SJCRH30 (cell line): ENCODE measurements at regions not wholly inside any gene's neighbourhood (a gene's known extent, or its start where the extent isn't known, plus 50 kb on each side); places are given as distances from the start of the nearest gene placed in this dataset.
"Not testable (repeated sequence)": the region's sequence is repeated elsewhere in the genome, so short reads cannot be mapped to it uniquely, and the experiment has no call there.

Experiments
- DNase-seq, 2 experiments: peaks; one replicate each; pipeline ENCODE4 v3.0.0-alpha.2; 2015 to 2020
- H3K27ac ChIP-seq: fragments of 250-450 bp; sonication (Bioruptor Pico); 2 replicates; pipeline ENCODE4 v1.5.1; 2020; ENCODE audit warnings: mild to moderate bottlenecking, moderate library complexity
- H3K27me3 ChIP-seq: fragments of 250-450 bp; sonication (Bioruptor Pico); 2 replicates; pipeline ENCODE4 v1.5.1; 2020; ENCODE audit warnings: mild to moderate bottlenecking, moderate library complexity
- H3K36me3 ChIP-seq: fragments of 250-450 bp; sonication (Bioruptor Pico); 2 replicates; pipeline ENCODE4 v1.5.1; 2020; ENCODE audit warnings: mild to moderate bottlenecking, moderate library complexity
- H3K4me1 ChIP-seq: fragments of 250-450 bp; sonication (Bioruptor Pico); 2 replicates; pipeline ENCODE4 v1.5.1; 2020; ENCODE audit warnings: mild to moderate bottlenecking, moderate library complexity
- H3K4me3 ChIP-seq: fragments of 250-450 bp; sonication (Bioruptor Pico); 2 replicates; pipeline ENCODE4 v1.5.1; 2020; ENCODE audit warnings: mild to moderate bottlenecking, moderate library complexity
- H3K9me3 ChIP-seq: fragments of 250-450 bp; sonication (Bioruptor Pico); replicated peaks from 2 replicates; pipeline ENCODE4 v1.5.1; 2020; ENCODE audit warnings: mild to moderate bottlenecking, moderate library complexity

GRCh38 chr12:88816201-88816600, 235.9 kb upstream of the KITLG start:
- Histone ChIP-seq H3K4me3 (no peak overlapping the region), H3K9me3 (no peaks in the 10 kb centered on the region), H3K36me3 (no peaks in the 10 kb centered on the region), H3K27me3 (no peaks in the 10 kb centered on the region), H3K27ac (no peak overlapping the region), H3K4me1 (peaks cover 10% of the 10 kb centered on the region)
- DNase-seq = no peak

DNA sequence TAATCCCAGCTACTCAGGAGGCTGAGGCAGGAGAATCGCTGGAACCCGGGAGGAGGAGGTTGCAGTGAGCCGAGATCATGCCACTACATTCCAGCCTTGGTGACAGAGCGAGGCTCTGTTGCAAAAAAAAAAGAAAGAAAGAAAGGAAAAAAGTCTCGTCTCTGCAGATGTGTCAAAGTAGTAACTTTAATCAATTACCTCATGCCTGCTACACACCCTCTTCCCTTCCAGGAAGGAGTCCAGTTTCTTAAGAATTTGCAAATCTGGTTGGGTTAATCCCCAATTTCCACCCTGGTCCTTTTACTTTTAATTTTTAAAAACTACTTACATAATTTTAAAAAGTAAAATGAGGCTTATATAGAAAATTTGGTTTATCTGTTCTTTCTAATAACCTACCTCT, 234.5 kb upstream of the KITLG start:
- Histone ChIP-seq H3K27me3 (no peaks in the 10 kb centered on the region), H3K4me1 (peaks cover 10% of the 10 kb centered on the region), H3K27ac (no peak overlapping the region), H3K36me3 (no peaks in the 10 kb centered on the region), H3K4me3 (no peak overlapping the region), H3K9me3 (no peaks in the 10 kb centered on the region)
- no peak for DNase-seq

DNA sequence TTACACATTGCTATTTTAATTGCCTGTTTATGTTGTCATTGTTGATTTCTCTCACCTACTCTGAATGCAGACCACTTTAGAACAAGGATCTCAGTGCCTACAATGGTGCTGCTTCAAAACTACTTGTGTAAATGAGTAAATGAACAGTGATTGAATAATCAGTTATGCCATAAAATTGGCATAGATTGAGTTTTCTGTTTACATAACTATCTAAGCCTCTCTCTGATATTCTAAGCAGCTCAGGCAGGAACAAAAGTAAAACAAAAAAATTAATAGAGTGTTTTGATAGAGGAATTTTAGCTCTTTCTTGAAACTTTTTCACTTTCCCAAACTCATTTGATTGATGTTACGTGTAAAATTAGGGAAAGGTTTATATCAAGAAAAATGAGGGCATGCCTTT, 232.3 kb upstream of the KITLG start:
- Histone ChIP-seq H3K4me1 (peaks cover 10% of the 10 kb centered on the region), H3K9me3 (no peaks in the 10 kb centered on the region), H3K36me3 (no peaks in the 10 kb centered on the region), H3K27me3 (no peaks in the 10 kb centered on the region), H3K27ac (no peak overlapping the region), H3K4me3 (no peak overlapping the region)
- DNase-seq = no peak

GRCh38 chr12:88810806-88811205, 230.5 kb upstream of the KITLG start:
- no peaks in the 10 kb centered on the region for H3K27me3 ChIP-seq
- peaks cover under 1% of the 10 kb centered on the region for H3K4me1 ChIP-seq
- H3K4me3 ChIP-seq = no peak overlapping the region
- DNase-seq = no peak
- H3K9me3 ChIP-seq = no peaks in the 10 kb centered on the region
- H3K27ac ChIP-seq = no peak overlapping the region
- no peaks in the 10 kb centered on the region for H3K36me3 ChIP-seq

- H3K4me3 ChIP-seq, DNase-seq, H3K36me3 ChIP-seq, H3K4me1 ChIP-seq, H3K9me3 ChIP-seq, H3K27ac ChIP-seq, H3K27me3 ChIP-seq: not testable (repeated sequence)
These were observed 229.6 kb upstream of the KITLG start for GRCh38 chr12:88809841-88810240.

DNA sequence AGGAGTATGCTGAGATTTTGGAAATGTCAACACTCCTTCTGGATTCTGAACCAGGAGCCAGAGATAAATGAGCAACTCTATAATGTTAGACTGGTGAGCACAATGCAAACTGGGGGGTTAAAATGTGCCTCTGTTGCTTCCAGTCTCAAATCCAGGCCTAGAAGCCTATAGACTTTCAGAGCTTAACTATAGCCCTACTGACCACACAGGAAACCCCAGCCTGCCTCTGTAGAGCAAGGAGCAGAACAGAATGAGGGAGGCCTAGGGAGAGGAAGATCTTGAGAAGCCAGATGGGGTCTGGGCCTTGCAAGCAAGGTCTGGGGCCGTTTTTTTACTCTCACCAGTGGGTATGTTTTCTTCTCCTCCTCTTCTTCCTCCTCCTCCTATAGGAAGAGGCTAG, 225.4 kb upstream of the KITLG start:
- H3K36me3 ChIP-seq = no peaks in the 10 kb centered on the region
- peak in 1 of 2 experiments; percentile 13 for DNase-seq
- H3K27me3 ChIP-seq = no peaks in the 10 kb centered on the region
- H3K4me3 ChIP-seq = no peak overlapping the region
- peaks cover 3% of the 10 kb centered on the region; the same call in 1 of the 2 replicates for H3K4me1 ChIP-seq
- no peak overlapping the region for H3K27ac ChIP-seq
- no peaks in the 10 kb centered on the region for H3K9me3 ChIP-seq

DNA sequence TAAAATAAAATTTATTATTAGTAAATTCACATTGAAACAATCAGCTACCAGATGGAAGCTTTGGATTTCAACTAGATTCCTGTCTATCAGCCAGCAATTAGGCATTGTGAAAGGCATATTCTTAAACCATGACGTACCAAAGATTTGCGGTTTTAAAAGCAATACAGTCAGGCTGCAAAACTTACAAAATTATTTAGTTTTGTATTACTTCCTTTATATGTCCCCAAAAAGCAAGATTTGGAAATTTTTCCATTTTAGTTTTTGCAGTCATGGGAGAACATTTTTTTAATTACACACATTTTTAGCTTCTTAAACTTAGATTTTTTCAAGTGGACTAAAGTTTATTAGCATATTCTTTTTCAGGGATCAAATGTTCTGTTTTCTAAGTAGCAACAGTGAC, 225.0 kb upstream of the KITLG start:
- H3K4me1 ChIP-seq = peaks cover 3% of the 10 kb centered on the region; the same call in 1 of the 2 replicates
- H3K36me3 ChIP-seq = no peaks in the 10 kb centered on the region
- no peak for DNase-seq
- no peaks in the 10 kb centered on the region for H3K9me3 ChIP-seq
- no peak overlapping the region for H3K27ac ChIP-seq
- H3K27me3 ChIP-seq = no peaks in the 10 kb centered on the region
- no peak overlapping the region for H3K4me3 ChIP-seq

DNA sequence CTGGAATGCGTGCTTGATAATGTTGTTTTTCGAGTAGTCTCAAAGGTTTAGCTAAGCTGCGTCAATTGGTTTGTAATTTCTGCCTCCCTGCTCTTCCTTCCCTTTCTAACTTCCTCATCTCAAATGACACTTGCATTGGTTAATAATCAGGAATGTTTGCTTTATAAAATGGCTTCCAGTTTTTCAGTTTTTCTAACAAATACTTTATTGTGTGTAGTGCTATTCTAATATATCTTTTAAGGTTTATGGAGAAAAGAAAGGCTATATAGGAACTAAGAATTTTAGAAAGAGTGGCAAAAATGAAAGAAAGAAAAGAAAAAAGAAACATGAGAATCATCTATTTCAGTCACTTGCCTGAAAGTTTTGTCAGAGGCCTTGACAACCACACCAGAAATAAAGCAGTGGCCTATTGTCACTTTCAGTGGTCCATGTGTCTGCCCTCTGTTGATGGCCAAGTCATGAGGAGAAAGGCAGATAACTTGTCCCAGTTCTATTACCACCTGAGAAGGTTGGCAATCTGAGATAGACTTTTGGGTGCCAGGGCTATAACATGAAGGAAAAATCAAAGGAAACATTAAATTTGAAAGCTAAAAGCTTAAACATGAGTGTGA, 221.9 kb upstream of the KITLG start:
- DNase-seq = no peak
- peaks cover 3% of the 10 kb centered on the region; the same call in 1 of the 2 replicates for H3K4me1 ChIP-seq
- H3K36me3 ChIP-seq = no peaks in the 10 kb centered on the region
- H3K4me3 ChIP-seq = no peak overlapping the region
- no peaks in the 10 kb centered on the region for H3K27me3 ChIP-seq
- H3K9me3 ChIP-seq = no peaks in the 10 kb centered on the region
- no peak overlapping the region for H3K27ac ChIP-seq

DNA sequence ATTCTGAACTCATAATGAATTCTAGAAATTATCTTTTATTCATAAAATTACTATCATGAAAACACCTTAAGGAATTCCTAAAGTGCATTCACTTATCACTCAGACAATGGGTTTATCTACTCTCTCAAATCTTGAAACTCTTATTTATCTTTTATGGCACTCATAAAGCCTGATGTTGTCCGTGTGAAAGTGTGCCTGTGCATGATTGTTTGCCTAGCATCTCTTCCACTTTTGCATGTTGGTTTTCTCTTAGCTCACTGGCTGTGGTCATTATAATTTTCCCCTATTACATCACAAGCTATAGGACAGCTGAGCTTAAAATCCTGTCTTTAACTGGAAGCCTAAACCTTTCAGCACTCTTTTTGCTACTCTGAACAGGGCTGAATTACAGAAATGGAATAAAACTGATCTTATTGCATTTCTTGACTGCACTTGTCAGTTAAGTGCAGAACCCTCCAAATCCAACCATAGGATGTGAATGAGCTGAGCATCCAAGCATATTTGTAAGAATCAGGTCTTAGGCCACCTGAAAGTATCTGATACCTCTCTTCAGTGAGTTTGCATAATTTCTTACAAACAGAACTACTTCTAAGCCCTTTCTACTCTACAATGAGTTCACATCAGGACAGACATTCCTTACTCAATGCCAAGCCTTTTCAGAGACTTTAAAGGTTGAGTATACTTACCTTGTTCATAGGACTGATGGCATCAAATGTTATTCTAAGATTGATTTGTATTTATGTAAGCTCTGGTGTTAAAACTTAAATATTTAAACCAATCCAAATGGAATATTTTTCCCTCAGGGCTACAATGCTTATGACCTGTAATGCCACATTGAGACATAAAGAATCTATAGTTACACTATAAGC, 221.2 kb upstream of the KITLG start:
- H3K9me3 ChIP-seq = no peaks in the 10 kb centered on the region

DNA sequence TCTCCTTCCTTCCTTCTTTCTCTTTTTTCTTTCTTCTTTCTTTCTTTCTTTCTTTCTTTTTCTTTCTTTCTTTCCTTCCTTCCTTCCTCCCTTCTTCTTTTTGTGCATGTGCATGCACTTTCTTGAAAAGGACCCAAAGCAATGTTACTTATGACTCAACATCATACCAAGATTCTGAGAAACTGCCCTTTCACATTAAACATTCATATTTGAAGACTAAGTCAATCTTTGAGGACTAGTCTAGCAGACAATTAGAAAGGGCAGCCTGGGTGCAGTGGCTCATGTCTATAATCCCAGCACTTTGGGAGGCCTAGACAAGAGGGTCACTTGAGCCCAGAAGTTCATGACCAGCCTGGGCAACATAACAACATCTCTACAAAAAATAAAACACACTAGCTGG, 212.8 kb upstream of the KITLG start:
- H3K36me3 ChIP-seq = no peaks in the 10 kb centered on the region
- H3K4me1 ChIP-seq = no peaks in the 10 kb centered on the region
- no peak for DNase-seq
- H3K27me3 ChIP-seq = no peaks in the 10 kb centered on the region
- H3K4me3 ChIP-seq = no peak overlapping the region
- H3K9me3 ChIP-seq = no peaks in the 10 kb centered on the region
- H3K27ac ChIP-seq = no peak overlapping the region

More for the DNA sequence above, 221.2 kb upstream of the KITLG start:
- H3K27me3 ChIP-seq = no peaks in the 10 kb centered on the region
- no peak for DNase-seq
- no peak overlapping the region for H3K4me3 ChIP-seq
- H3K27ac ChIP-seq = no peak overlapping the region
- H3K36me3 ChIP-seq = no peaks in the 10 kb centered on the region
- H3K4me1 ChIP-seq = peaks cover 3% of the 10 kb centered on the region; the same call in 1 of the 2 replicates

GRCh38 chr12:88790231-88790630, 210.0 kb upstream of the KITLG start:
- Histone ChIP-seq H3K27ac (no peak overlapping the region), H3K27me3 (no peaks in the 10 kb centered on the region), H3K4me3 (no peak overlapping the region), H3K9me3 (no peaks in the 10 kb centered on the region), H3K36me3 (no peaks in the 10 kb centered on the region), H3K4me1 (no peaks in the 10 kb centered on the region)
- DNase-seq = no peak

DNA sequence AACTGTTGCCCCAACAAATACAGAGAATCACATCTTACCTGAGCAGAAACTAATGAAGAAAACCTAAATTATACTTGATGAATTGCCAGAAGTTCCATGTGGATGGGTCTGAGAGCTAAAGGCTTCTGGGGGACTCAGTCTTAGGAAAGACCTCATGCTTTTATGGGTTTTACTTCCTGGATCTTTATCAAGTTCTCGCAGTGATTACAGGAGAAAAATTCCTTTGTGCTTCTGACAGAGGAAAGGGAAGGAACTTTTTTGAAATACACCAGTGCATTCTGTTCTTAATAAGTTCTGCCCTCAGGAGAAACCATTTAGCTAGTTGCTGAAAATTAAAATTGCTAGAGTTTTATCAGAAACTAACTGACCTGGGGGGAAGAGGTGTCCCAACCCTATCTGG, 203.9 kb upstream of the KITLG start:
- Histone ChIP-seq H3K27ac (no peak overlapping the region), H3K9me3 (no peaks in the 10 kb centered on the region), H3K4me3 (no peak overlapping the region), H3K4me1 (no peaks in the 10 kb centered on the region), H3K36me3 (no peaks in the 10 kb centered on the region), H3K27me3 (no peaks in the 10 kb centered on the region)
- DNase-seq = no peak

DNA sequence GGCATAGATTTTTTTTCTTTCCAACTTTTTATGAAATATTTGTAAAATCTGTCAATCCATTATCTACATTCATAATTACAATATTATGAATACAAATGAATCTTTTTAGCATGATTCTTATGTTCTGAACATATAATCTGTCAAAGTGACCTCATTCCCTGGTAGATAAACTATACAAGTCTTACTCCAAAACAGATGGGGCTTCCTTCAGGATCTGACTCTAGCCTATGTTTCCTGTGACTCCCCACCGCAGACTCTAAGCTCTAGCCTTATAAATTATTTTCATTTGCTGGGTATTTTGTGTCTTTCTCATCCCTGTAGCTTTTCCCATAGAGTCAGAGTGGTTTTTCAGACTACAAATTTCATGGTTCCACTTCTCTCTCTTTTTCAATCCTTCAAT, 202.1 kb upstream of the KITLG start:
- no peaks in the 10 kb centered on the region for H3K27me3 ChIP-seq
- no peak overlapping the region for H3K4me3 ChIP-seq
- H3K27ac ChIP-seq = no peak overlapping the region
- no peak for DNase-seq
- no peaks in the 10 kb centered on the region for H3K36me3 ChIP-seq
- no peaks in the 10 kb centered on the region for H3K4me1 ChIP-seq
- H3K9me3 ChIP-seq = no peaks in the 10 kb centered on the region

DNA sequence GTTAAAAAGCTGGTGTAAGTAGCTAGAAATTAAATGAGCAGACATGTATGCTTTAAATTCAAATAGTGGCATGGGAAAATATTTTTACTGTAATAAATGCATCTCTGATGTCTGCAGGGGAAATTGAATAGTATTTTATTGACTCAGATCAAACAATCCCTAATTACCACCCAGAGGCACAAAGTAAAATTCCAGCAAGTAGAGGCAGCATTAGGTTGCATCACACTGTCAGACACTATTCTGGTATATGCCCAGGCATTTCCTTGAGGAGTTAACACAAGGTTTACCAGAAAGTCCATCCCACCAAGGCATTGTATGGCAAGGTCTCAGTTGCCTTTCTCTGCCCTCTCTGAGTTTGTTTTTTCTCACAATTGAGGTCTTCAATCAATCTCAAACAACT, 201.6 kb upstream of the KITLG start:
- Histone ChIP-seq H3K36me3 (no peaks in the 10 kb centered on the region), H3K9me3 (no peaks in the 10 kb centered on the region), H3K4me3 (no peak overlapping the region), H3K27me3 (no peaks in the 10 kb centered on the region), H3K4me1 (no peaks in the 10 kb centered on the region), H3K27ac (no peak overlapping the region)
- no peak for DNase-seq

DNA sequence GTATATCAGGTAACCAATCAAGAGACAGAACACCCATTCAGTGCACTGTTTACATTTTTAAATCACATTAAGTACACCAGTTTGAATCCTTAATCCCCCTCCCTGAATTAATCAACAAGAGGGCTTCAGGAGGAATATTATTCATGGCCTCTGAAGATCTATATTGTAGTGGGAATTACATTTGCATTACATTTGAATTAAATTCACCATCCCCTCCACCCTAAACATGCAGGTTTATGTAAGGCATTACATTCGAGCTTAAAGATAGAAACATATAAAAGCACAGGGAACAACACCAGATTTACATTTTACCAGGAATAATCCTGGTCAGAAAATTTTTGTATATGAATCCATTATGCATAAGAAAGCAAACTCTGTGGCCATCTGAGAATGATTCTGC, 197.8 kb upstream of the KITLG start:
- no peak for DNase-seq
- no peaks in the 10 kb centered on the region for H3K9me3 ChIP-seq
- no peaks in the 10 kb centered on the region for H3K27me3 ChIP-seq
- H3K36me3 ChIP-seq = no peaks in the 10 kb centered on the region
- H3K4me3 ChIP-seq = no peak overlapping the region
- no peaks in the 10 kb centered on the region for H3K4me1 ChIP-seq
- no peak overlapping the region for H3K27ac ChIP-seq

DNA sequence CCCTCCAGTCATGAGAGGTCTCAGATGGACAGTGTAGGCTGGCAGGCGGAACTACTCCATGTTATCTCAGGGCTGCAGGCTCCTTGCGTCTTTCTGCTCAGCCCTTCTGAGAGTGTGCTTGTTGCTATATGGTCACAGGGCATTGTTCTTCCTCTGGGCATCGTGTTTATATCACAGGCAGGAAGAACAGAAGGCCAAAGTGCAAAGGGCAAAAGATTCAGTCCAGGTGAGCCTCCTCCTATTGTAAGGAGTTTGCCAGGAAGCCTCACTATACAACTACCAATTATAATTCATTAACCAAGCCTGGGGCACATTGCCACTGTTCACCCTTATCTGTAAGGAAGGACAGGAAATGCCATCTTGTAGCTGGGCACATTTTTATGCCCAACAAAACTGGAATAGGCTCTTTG, 195.5 kb upstream of the KITLG start:
- H3K27me3 ChIP-seq = no peaks in the 10 kb centered on the region
- no peaks in the 10 kb centered on the region for H3K4me1 ChIP-seq
- DNase-seq = no peak
- no peak overlapping the region for H3K27ac ChIP-seq
- no peaks in the 10 kb centered on the region for H3K9me3 ChIP-seq
- no peak overlapping the region for H3K4me3 ChIP-seq
- no peaks in the 10 kb centered on the region for H3K36me3 ChIP-seq
